ENCODE measurements at regions not wholly inside any gene's neighbourhood (a gene's known extent, or its start where the extent isn't known, plus 50 kb on each side); places are given as distances from the start of the nearest gene placed in this dataset.
A peak's percentile ranks its signal among the peaks of the same experiment; 100 is the strongest.

GRCh38 chr6:19587238-19587942 lies 249.8 kb upstream of the ID4 start:
- H3K4me3 ChIP-seq (ENCODE audit: low read length) = no peak overlapping the region
- no peaks in the 10 kb centered on the region for H3K27me3 ChIP-seq (replicated peaks; ENCODE audit: insufficient read depth, low read length)
- H3K4me2 ChIP-seq (ENCODE audit: low read depth, low read length) = peak overlapping the region; percentile 33
- no peaks in the 10 kb centered on the region for H3K9me2 ChIP-seq (replicated peaks; ENCODE audit: insufficient read depth, low read length)
- H3K4me1 ChIP-seq (ENCODE audit: low read length) = peaks cover 19% of the 10 kb centered on the region
- peak overlapping the region; percentile 46 for H2AFZ ChIP-seq (ENCODE audit: low read length)
- H3K9me3 ChIP-seq (replicated peaks; ENCODE audit: insufficient read depth, low read length) = no peaks in the 10 kb centered on the region
- no peaks in the 10 kb centered on the region for H3K36me3 ChIP-seq (replicated peaks; ENCODE audit: insufficient read depth, low read length)
- H4K20me1 ChIP-seq (ENCODE audit: insufficient read depth, low read length) = no peaks in the 10 kb centered on the region
- H3K27ac ChIP-seq (ENCODE audit: low read length) = peak overlapping the region; percentile 75
- TF ChIP-seq, protein P1, sequence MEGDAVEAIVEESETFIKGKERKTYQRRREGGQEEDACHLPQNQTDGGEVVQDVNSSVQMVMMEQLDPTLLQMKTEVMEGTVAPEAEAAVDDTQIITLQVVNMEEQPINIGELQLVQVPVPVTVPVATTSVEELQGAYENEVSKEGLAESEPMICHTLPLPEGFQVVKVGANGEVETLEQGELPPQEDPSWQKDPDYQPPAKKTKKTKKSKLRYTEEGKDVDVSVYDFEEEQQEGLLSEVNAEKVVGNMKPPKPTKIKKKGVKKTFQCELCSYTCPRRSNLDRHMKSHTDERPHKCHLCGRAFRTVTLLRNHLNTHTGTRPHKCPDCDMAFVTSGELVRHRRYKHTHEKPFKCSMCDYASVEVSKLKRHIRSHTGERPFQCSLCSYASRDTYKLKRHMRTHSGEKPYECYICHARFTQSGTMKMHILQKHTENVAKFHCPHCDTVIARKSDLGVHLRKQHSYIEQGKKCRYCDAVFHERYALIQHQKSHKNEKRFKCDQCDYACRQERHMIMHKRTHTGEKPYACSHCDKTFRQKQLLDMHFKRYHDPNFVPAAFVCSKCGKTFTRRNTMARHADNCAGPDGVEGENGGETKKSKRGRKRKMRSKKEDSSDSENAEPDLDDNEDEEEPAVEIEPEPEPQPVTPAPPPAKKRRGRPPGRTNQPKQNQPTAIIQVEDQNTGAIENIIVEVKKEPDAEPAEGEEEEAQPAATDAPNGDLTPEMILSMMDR (IDR thresholded peaks at IDR 0.05; ENCODE audit: low read length) = no peak
- TF ChIP-seq EZH2phosphoT487 (IDR thresholded peaks at IDR 0.05; ENCODE audit: low read length) (no peak), EZH2 (optimal IDR thresholded peaks at IDR 0.05; ENCODE audit: low read depth, low read length) (no peak)
- H3K9ac ChIP-seq (ENCODE audit: low read length) = peak overlapping the region; percentile 14; the same call in 1 of the 2 replicates
- H3K79me2 ChIP-seq (ENCODE audit: low read length) = no peaks in the 10 kb centered on the region
- peaks cover 4% of the 10 kb centered on the region; the same call in 1 of the 2 replicates for H3F3A ChIP-seq (ENCODE audit: insufficient read depth, low read length)
- DNase-seq = peak; percentile 81

DNA sequence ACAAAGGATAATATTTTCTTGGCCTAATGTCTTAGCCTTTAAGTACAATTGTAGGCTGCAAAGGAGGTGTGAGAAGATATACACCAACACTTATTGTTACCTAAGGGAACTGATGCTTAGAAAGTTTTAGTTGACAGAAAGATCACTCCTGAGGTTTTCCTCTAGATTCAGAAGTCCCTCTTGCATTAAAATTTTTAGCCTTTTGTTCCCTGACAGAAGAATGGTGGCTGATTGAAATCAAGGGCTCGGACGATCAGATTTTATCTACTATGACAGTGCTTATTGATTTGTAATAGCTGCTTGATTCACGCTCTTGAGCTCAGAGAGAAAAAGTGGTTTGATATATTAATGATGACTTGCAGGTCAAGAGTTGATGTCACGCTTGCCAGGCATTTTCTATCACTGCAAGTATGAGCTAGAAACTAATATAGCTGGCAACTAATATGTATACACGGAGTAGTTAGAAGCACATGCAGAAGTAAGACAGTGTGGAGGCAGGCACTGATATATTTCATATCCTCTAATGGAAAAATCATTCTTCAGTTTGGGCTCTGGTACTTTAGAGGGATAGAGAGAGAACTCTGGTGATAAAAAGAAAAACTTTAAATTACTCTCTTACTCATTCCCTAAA lies 246.6 kb upstream of the ID4 start:
- Histone ChIP-seq H3K36me3 (replicated peaks; ENCODE audit: insufficient read depth, low read length) (no peaks in the 10 kb centered on the region), H3K4me3 (ENCODE audit: low read length) (no peak overlapping the region), H2AFZ (ENCODE audit: low read length) (no peak overlapping the region), H3K79me2 (ENCODE audit: low read length) (no peaks in the 10 kb centered on the region), H3K9me3 (replicated peaks; ENCODE audit: insufficient read depth, low read length) (no peaks in the 10 kb centered on the region), H3K27me3 (replicated peaks; ENCODE audit: insufficient read depth, low read length) (no peaks in the 10 kb centered on the region), H3F3A (ENCODE audit: insufficient read depth, low read length) (peaks cover 4% of the 10 kb centered on the region; the same call in 1 of the 2 replicates), H3K9me2 (replicated peaks; ENCODE audit: insufficient read depth, low read length) (no peaks in the 10 kb centered on the region), H3K4me2 (ENCODE audit: low read depth, low read length) (no peak overlapping the region), H3K4me1 (ENCODE audit: low read length) (peaks cover 19% of the 10 kb centered on the region), H3K9ac (ENCODE audit: low read length) (no peak overlapping the region), H4K20me1 (ENCODE audit: insufficient read depth, low read length) (no peaks in the 10 kb centered on the region), H3K27ac (ENCODE audit: low read length) (no peak overlapping the region)
- TF ChIP-seq EZH2 (optimal IDR thresholded peaks at IDR 0.05; ENCODE audit: low read depth, low read length) = no peak
- TF ChIP-seq, protein P1 (IDR thresholded peaks at IDR 0.05; ENCODE audit: low read length) = no peak
- no peak for TF ChIP-seq EZH2phosphoT487 (IDR thresholded peaks at IDR 0.05; ENCODE audit: low read length)
- DNase-seq = no peak

DNA sequence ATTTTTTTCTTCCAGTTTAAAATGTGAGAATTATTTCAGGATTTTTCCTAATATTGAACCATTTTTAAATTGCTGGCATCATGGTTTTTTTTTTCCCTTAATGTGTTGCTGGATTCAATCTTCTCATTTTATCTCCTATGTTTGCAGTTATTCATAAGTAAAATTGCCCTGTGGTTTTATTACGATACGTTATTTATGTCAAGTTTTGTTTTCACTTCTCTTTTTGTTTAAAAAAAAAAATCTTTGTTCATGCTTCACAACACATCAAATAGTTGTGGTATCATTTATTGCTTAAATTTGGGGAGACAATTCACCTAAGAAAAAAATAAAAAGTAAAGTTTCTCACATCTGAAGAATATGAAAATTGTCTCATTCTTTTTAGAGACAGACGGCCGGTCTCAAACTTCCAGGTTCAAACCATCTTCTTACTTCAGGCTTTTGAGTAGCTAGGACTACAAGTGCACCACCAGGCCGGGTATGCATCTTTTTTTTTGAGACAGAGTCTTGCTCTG lies 239.3 kb upstream of the ID4 start:
- H3K9ac ChIP-seq (ENCODE audit: low read length) = no peak overlapping the region
- no peak for DNase-seq
- peak overlapping the region; percentile 3; the same call in 1 of the 2 replicates for H3K4me2 ChIP-seq (ENCODE audit: low read depth, low read length)
- no peaks in the 10 kb centered on the region for H3F3A ChIP-seq (ENCODE audit: insufficient read depth, low read length)
- no peak overlapping the region for H3K27ac ChIP-seq (ENCODE audit: low read length)
- no peaks in the 10 kb centered on the region for H3K9me2 ChIP-seq (replicated peaks; ENCODE audit: insufficient read depth, low read length)
- H3K4me1 ChIP-seq (ENCODE audit: low read length) = no peaks in the 10 kb centered on the region
- H2AFZ ChIP-seq (ENCODE audit: low read length) = no peak overlapping the region
- H3K36me3 ChIP-seq (replicated peaks; ENCODE audit: insufficient read depth, low read length) = no peaks in the 10 kb centered on the region
- H3K9me3 ChIP-seq (replicated peaks; ENCODE audit: insufficient read depth, low read length) = no peaks in the 10 kb centered on the region
- H3K4me3 ChIP-seq (ENCODE audit: low read length) = no peak overlapping the region
- no peaks in the 10 kb centered on the region for H3K27me3 ChIP-seq (replicated peaks; ENCODE audit: insufficient read depth, low read length)
- no peaks in the 10 kb centered on the region for H3K79me2 ChIP-seq (ENCODE audit: low read length)
- no peaks in the 10 kb centered on the region for H4K20me1 ChIP-seq (ENCODE audit: insufficient read depth, low read length)
- TF ChIP-seq EZH2 (optimal IDR thresholded peaks at IDR 0.05; ENCODE audit: low read depth, low read length) = no peak
- TF ChIP-seq, protein P1 (IDR thresholded peaks at IDR 0.05; ENCODE audit: low read length) = no peak
- TF ChIP-seq EZH2phosphoT487 (IDR thresholded peaks at IDR 0.05; ENCODE audit: low read length) = no peak

Data from MM.1S (cell line).